Upper lobe of left lung (tissue), 6 donors: ENCODE measurements at regions not wholly inside any gene's neighbourhood (a gene's known extent, or its start where the extent isn't known, plus 50 kb on each side); places are given as distances from the start of the nearest gene placed in this dataset.
"Not testable (repeated sequence)": the region's sequence is repeated elsewhere in the genome, so short reads cannot be mapped to it uniquely, and the experiment has no call there.

Experiments used
- ATAC-seq, 2 donors: fragments of 200-7000 bp; cut with Tn5 transposase; one replicate each; pipeline ENCODE4 v1.9.1; 2022; ENCODE audit warnings: mild to moderate bottlenecking in 2 of 2, moderate library complexity in 2 of 2; ENCODE audit not compliant: low FRiP score in 2 of 2
- DNase-seq, 2 donors: peaks; one replicate each; pipeline ENCODE4 v3.0.0-alpha.2; 2019 to 2020
- H3K27ac ChIP-seq, 4 donors: fragments of 200-600 bp; sonication (generic); one replicate each; pipeline ENCODE4 v1.5.1; 2016 to 2019
- H3K27me3 ChIP-seq, 4 donors: fragments of 200-600 bp; sonication (generic); one replicate each; pipeline ENCODE4 v1.5.1; 2017 to 2019
- H3K36me3 ChIP-seq, 4 donors: fragments of 200-600 bp; sonication (generic); one replicate each; pipeline ENCODE4 v1.5.1; 2016 to 2019
- H3K4me1 ChIP-seq, 4 donors: fragments of 200-600 bp; sonication (generic); one replicate each; pipeline ENCODE4 v1.5.1; 2018 to 2019
- H3K4me3 ChIP-seq, 4 donors: fragments of 200-600 bp; sonication (generic); one replicate each; pipeline ENCODE4 v1.5.1; 2017 to 2019; ENCODE audit warnings: mild to moderate bottlenecking in 2 of 4, moderate library complexity in 1 of 4
- H3K9me3 ChIP-seq, 4 donors: fragments of 200-600 bp; sonication (generic); one replicate each; pipeline ENCODE4 v1.5.1; 2018 to 2019
- CTCF ChIP-seq, 6 experiments: fragments of 450-650 bp in 4 of 6; fragments of 200-600 bp in 2 of 6; sonication (generic) in 2 of 6; IDR thresholded peaks; one replicate each; pipeline ENCODE4 v1.5.1; 2016 to 2019; ENCODE audit warnings: antibody characterized with exemption in 6 of 6
- EP300 ChIP-seq, 4 donors: sonication (generic); formaldehyde crosslinking; IDR thresholded peaks; one replicate each; pipeline ENCODE4 v1.5.1; 2017; ENCODE audit warnings: antibody characterized with exemption in 4 of 4, control low read depth in 2 of 4
- POLR2A ChIP-seq, 4 donors: fragments of 450-650 bp; IDR thresholded peaks; one replicate each; pipeline ENCODE4 v1.5.1; 2016 to 2017; ENCODE audit warnings: antibody characterized with exemption in 4 of 4, mild to moderate bottlenecking in 2 of 4
- POLR2AphosphoS5 ChIP-seq, 2 donors: sonication (generic); formaldehyde crosslinking; IDR thresholded peaks; one replicate each; pipeline ENCODE4 v1.5.1; 2017; ENCODE audit warnings: antibody characterized with exemption in 2 of 2
- WGBS, 2 donors: methylation state at CpG; one replicate each; pipeline ENCODE4 v1.1.5; 2017 to 2018; 5-methylcytosine and 5-hydroxymethylcytosine counted together
- donor health status: DM: no; HTN: no; CAD: no; lungs with moderate emphysema.
- donor health status: DM: no; HTN: yes; CAD: no; lungs with severe emphysema.

- WGBS, 2 donors: 94 to 96% methylated on average over 1 of the region's 1 CpG
- Histone ChIP-seq H3K27ac (no peak overlapping the region), H3K27me3 (no peaks in the 10 kb centered on the region), H3K36me3 (no peaks in the 10 kb centered on the region), H3K4me1 (no peaks in the 10 kb centered on the region), H3K4me3 (no peak overlapping the region), H3K9me3 (peaks cover 0 to 25% (median 7%) of the 10 kb centered on the region in 4 donors)
- DNase-seq (no peak), ATAC-seq (no peak)
- TF ChIP-seq EP300 (IDR thresholded peaks at IDR 0.05): no peak
- no peak for TF ChIP-seq CTCF (IDR thresholded peaks at IDR 0.05)
- no peak for TF ChIP-seq POLR2A (IDR thresholded peaks at IDR 0.05)
- TF ChIP-seq POLR2AphosphoS5 (IDR thresholded peaks at IDR 0.05): no peak
Observed at GRCh38 chr14:31911160-31911559, 165.9 kb upstream of the ARHGAP5 start.

- TF ChIP-seq CTCF (IDR thresholded peaks at IDR 0.05) (no peak), POLR2AphosphoS5 (IDR thresholded peaks at IDR 0.05) (no peak), POLR2A (IDR thresholded peaks at IDR 0.05) (no peak), EP300 (IDR thresholded peaks at IDR 0.05) (no peak)
- H3K9me3 ChIP-seq: peaks cover 0 to 25% (median 7%) of the 10 kb centered on the region in 4 donors
- ATAC-seq: no peak
- no peak overlapping the region for H3K4me3 ChIP-seq
- no peak overlapping the region for H3K27ac ChIP-seq
- H3K27me3 ChIP-seq: no peaks in the 10 kb centered on the region
- no peak for DNase-seq
- H3K36me3 ChIP-seq: no peaks in the 10 kb centered on the region
- 84 to 100% methylated on average over 1 to 4 of the region's 4 CpGs for WGBS, 2 donors
- no peaks in the 10 kb centered on the region for H3K4me1 ChIP-seq
Observed at GRCh38 chr14:31913370-31913769, 163.7 kb upstream of the ARHGAP5 start.

GRCh38 chr14:31918289-31918688 is 158.8 kb upstream of the ARHGAP5 start:
- 97% methylated on average over 4 to 5 of the region's 7 CpGs for WGBS, 2 donors
- not testable (repeated sequence) for DNase-seq, H3K9me3 ChIP-seq, H3K4me1 ChIP-seq, H3K27me3 ChIP-seq, H3K4me3 ChIP-seq, H3K27ac ChIP-seq, H3K36me3 ChIP-seq, ATAC-seq

- Histone ChIP-seq H3K4me3 (no peak overlapping the region), H3K27me3 (no peaks in the 10 kb centered on the region), H3K9me3 (no peaks in the 10 kb centered on the region), H3K27ac (no peak overlapping the region), H3K36me3 (no peaks in the 10 kb centered on the region), H3K4me1 (no peaks in the 10 kb centered on the region)
- TF ChIP-seq POLR2A (IDR thresholded peaks at IDR 0.05) (no peak), CTCF (IDR thresholded peaks at IDR 0.05) (no peak)
- ATAC-seq (no peak), DNase-seq (no peak)
- WGBS, 2 donors: 84 to 92% methylated on average over 1 of the region's 1 CpG
Observed at GRCh38 chr14:31920001-31920400, 157.1 kb upstream of the ARHGAP5 start.

GRCh38 chr14:31920989-31921650 is 156.0 kb upstream of the ARHGAP5 start:
- TF ChIP-seq EP300 (IDR thresholded peaks at IDR 0.05) (no peak), POLR2A (IDR thresholded peaks at IDR 0.05) (no peak), CTCF (IDR thresholded peaks at IDR 0.05) (no peak), POLR2AphosphoS5 (IDR thresholded peaks at IDR 0.05) (no peak)
- no peaks in the 10 kb centered on the region for H3K9me3 ChIP-seq
- DNase-seq (no peak), ATAC-seq (no peak)
- H3K36me3 ChIP-seq: no peaks in the 10 kb centered on the region
- no peaks in the 10 kb centered on the region for H3K4me1 ChIP-seq
- no peaks in the 10 kb centered on the region for H3K27me3 ChIP-seq
- 85 to 86% methylated on average over 5 of the region's 5 CpGs for WGBS, 2 donors
- no peak overlapping the region for H3K4me3 ChIP-seq
- H3K27ac ChIP-seq: no peak overlapping the region
